ENCODE measurements at regions not wholly inside any gene's neighbourhood (a gene's known extent, or its start where the extent isn't known, plus 50 kb on each side); places are given as distances from the start of the nearest gene placed in this dataset.

GRCh38 chr10:57168611-57169240 is 807.7 kb upstream of the ZWINT start:
- ChIA-PET SMC1A (ENCODE audit: uncharacterized antibody, unreplicated experiment) (interaction anchor here (0.9 kb wide), 1 partner anchor 15 kb away, joined by 3 read pairs; no protein-coding TSS in a partner anchor), POLR2A (no interaction called here), RAD21 (ENCODE audit: unreplicated experiment) (no interaction called here), CTCF (no interaction called here)
- Histone ChIP-seq H3K36me3 (ENCODE audit: control insufficient read depth in 2 of 2, insufficient read depth in 2 of 2, low read length in 1 of 2) (no peaks in the 10 kb centered on the region), H4K20me1 (ENCODE audit: control insufficient read depth, insufficient read depth) (no peaks in the 10 kb centered on the region), H3K27me3 (replicated peaks in 1 of 2; ENCODE audit: control insufficient read depth in 2 of 2, insufficient read depth in 2 of 2, low read length in 1 of 2) (no peaks in the 10 kb centered on the region), H3K4me2 (ENCODE audit: control insufficient read depth, insufficient read depth) (no peak overlapping the region), H3K9ac (ENCODE audit: control insufficient read depth, insufficient read depth, low read length) (no peak overlapping the region), H3K27ac (ENCODE audit: control insufficient read depth, insufficient read depth) (no peak overlapping the region), H2AFZ (ENCODE audit: control insufficient read depth, low read depth, low read length) (no peak overlapping the region), H3K4me3 (no peak overlapping the region), H3K9me3 (replicated peaks; ENCODE audit: control insufficient read depth, insufficient read depth, low read length) (no peaks in the 10 kb centered on the region), H3K79me2 (ENCODE audit: control insufficient read depth, insufficient read depth, low read length) (no peaks in the 10 kb centered on the region), H3K4me1 (ENCODE audit: control insufficient read depth, insufficient read depth, low read length) (no peaks in the 10 kb centered on the region)
- 28% methylated on average over 4 of the region's 4 CpGs for WGBS (ENCODE audit: insufficient coverage, insufficient replicate concordance, low lambda C conversion rate, missing lambda C conversion rate)
- no peak for TF ChIP-seq WRNIP1 (IDR thresholded peaks at IDR 0.05; ENCODE audit: borderline replicate concordance, low read depth, low read length)
- TF ChIP-seq EP300 (IDR thresholded peaks at IDR 0.05; ENCODE audit: borderline replicate concordance in 1 of 2, control insufficient read depth in 1 of 2, low read depth in 2 of 2, low read length in 2 of 2): no peak
- no peak for TF ChIP-seq SREBF2 (IDR thresholded peaks at IDR 0.05; ENCODE audit: low read length)
- no peak for TF ChIP-seq SMAD1 (IDR thresholded peaks at IDR 0.05; ENCODE audit: low read depth, partially characterized antibody)
- TF ChIP-seq CBX3 (IDR thresholded peaks at IDR 0.05; ENCODE audit: borderline replicate concordance, low read depth): no peak
- TF ChIP-seq EGR1 (IDR thresholded peaks at IDR 0.05; ENCODE audit: borderline replicate concordance in 1 of 2, low read depth in 2 of 2, low read length in 2 of 2): no peak
- no peak for TF ChIP-seq ATF7 (IDR thresholded peaks at IDR 0.05; ENCODE audit: low read depth)
- no peak for TF ChIP-seq RELA (IDR thresholded peaks at IDR 0.05; ENCODE audit: borderline replicate concordance, partially characterized antibody)
- no peak for TF ChIP-seq SMARCA5 (IDR thresholded peaks at IDR 0.05)
- TF ChIP-seq ZBTB4 (CRISPR knock-in tag; IDR thresholded peaks at IDR 0.05): no peak
- TF ChIP-seq NR2F1 (conservative IDR thresholded peaks at IDR 0.05): no peak
- TF ChIP-seq HDGF (IDR thresholded peaks at IDR 0.05): no peak
- no peak for TF ChIP-seq NR2C1 (IDR thresholded peaks at IDR 0.05)
- TF ChIP-seq RUNX3 (IDR thresholded peaks at IDR 0.05; ENCODE audit: low read length): no peak
- TF ChIP-seq GATAD2B (conservative IDR thresholded peaks at IDR 0.05; ENCODE audit: low read depth): no peak
- no peak for FAIRE-seq
- BruUV-seq (replicated peaks): no TSS peak
- intact Hi-C loops (cut with micrococcal nuclease; ENCODE audit: unreplicated experiment): no loop called here
- no peak for DNase-seq (ENCODE audit: low read depth, low spot score)
- in situ Hi-C loops (cut with MboI): no loop called here
- ATAC-seq: no peak

Measured in GM12878 (cell line).